Ishikawa (cell line): ENCODE measurements at regions not wholly inside any gene's neighbourhood (a gene's known extent, or its start where the extent isn't known, plus 50 kb on each side); places are given as distances from the start of the nearest gene placed in this dataset.

Experiments used
- EP300 ChIP-seq: IDR thresholded peaks from 2 replicates; pipeline ENCODE4 v1.6.1; 2012; ENCODE audit warnings: borderline replicate concordance
- MAX ChIP-seq: IDR thresholded peaks from 2 replicates; pipeline ENCODE4 v1.6.1; 2012
- NFIC ChIP-seq: IDR thresholded peaks from 2 replicates; pipeline ENCODE4 v1.6.1; 2012
- RAD21 ChIP-seq: IDR thresholded peaks from 2 replicates; pipeline ENCODE4 v1.6.1; 2012; ENCODE audit warnings: low read depth
- TCF12 ChIP-seq: IDR thresholded peaks from 2 replicates; pipeline ENCODE4 v1.6.1; 2012; ENCODE audit warnings: low read depth
- YY1 ChIP-seq: IDR thresholded peaks from 2 replicates; pipeline ENCODE4 v1.6.1; 2012; ENCODE audit warnings: low read depth
- TF ChIP-seq, protein P1 (sequence below): IDR thresholded peaks from 2 replicates; pipeline ENCODE4 v1.6.1; 2012

GRCh38 chr6:120164531-120164930, 815.0 kb upstream of the MAN1A1 start:
- TF ChIP-seq TCF12 (no peak), MAX (no peak), NFIC (no peak), YY1 (no peak), RAD21 (no peak), EP300 (no peak)
- TF ChIP-seq, protein P1, sequence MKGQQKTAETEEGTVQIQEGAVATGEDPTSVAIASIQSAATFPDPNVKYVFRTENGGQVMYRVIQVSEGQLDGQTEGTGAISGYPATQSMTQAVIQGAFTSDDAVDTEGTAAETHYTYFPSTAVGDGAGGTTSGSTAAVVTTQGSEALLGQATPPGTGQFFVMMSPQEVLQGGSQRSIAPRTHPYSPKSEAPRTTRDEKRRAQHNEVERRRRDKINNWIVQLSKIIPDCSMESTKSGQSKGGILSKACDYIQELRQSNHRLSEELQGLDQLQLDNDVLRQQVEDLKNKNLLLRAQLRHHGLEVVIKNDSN: no peak
